ENCODE measurements at regions not wholly inside any gene's neighbourhood (a gene's known extent, or its start where the extent isn't known, plus 50 kb on each side); places are given as distances from the start of the nearest gene placed in this dataset.

DNA sequence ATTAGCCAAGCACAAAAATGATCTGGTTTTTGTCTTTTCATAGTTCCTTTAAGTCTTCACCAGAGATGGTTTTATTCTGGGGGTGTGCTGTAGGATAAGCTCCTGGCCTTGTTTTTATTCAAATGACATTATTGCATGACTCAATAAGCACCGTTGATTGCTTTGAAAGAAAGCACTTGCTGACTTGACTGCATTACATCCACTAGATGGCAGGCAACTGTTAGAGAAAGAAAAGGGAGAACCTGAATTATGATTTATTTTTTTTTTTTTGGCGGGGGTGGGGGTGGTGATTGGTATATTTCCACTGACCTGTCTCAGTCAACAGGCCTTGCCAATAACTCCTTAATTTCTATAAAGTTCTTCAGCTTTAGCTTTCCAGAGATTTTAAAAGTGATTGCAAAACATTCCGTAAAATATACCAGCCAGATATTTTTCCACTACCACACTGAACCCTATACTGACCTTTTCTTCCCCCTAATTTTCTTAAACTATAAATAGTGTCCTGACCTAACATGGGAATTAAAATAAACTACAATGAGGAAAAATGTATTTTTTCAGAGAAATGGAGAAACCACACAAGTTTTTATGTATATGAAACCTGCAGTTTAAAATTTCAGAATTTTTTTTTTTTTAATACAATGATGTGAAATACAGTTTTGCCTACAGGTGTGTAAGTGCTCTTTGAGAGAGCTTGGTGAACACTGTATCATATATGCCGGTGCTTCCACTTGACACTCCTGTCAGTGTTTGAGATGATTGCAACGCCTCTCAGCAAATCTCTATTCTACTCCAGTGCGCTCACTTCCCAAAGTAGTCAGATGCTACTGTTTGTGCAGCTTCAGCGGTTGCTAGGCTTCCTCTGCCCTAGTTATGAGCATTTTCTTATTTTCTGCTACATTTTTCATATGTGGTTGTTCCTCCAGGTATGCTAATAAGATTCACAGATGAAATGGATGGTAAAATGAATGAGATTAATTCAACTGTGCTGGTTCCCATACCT is 274.3 kb downstream of the CD109 start:
- ChIA-PET CTCF (ENCODE audit: unreplicated experiment) (no interaction called here), POLR2A (interaction anchor here (0.6 kb wide), 1 partner anchor 24 kb away, joined by 3 read pairs; no protein-coding TSS in a partner anchor)
- Histone ChIP-seq H4K20me1 (ENCODE audit: insufficient read depth, low read length) (no peaks in the 10 kb centered on the region), H3K4me3 (ENCODE audit: low read depth, low read length, poor library complexity, severe bottlenecking) (no peak overlapping the region), H3K4me1 (ENCODE audit: insufficient read depth, low read length, poor library complexity, severe bottlenecking) (no peaks in the 10 kb centered on the region), H2AFZ (ENCODE audit: low read length) (no peak overlapping the region), H3K9me2 (ENCODE audit: insufficient read depth, low read length) (no peaks in the 10 kb centered on the region), H3K9me3 (ENCODE audit: low read length) (no peaks in the 10 kb centered on the region), H3K4me2 (ENCODE audit: low read length) (no peak overlapping the region), H3K36me3 (ENCODE audit: insufficient read depth, low read length) (no peaks in the 10 kb centered on the region), H3K79me2 (ENCODE audit: insufficient read depth, low read depth, low read length) (no peaks in the 10 kb centered on the region), H3K27ac (ENCODE audit: low read depth, low read length, poor library complexity, severe bottlenecking) (no peak overlapping the region)
- no TSS peak for BruUV-seq (replicated peaks)
- DNase-seq (ENCODE audit: low spot score), result peak; percentile 45
- intact Hi-C loops (cut with micrococcal nuclease; ENCODE audit: unreplicated experiment), result loop anchor here (5.0 kb wide), 1 partner anchor 1237 kb away; the partner anchor contains the start of gene COL12A1
- no peak for TF ChIP-seq EZH2phosphoT487 (IDR thresholded peaks at IDR 0.05; ENCODE audit: borderline replicate concordance, low read depth, low read length)
- TF ChIP-seq, protein P1, sequence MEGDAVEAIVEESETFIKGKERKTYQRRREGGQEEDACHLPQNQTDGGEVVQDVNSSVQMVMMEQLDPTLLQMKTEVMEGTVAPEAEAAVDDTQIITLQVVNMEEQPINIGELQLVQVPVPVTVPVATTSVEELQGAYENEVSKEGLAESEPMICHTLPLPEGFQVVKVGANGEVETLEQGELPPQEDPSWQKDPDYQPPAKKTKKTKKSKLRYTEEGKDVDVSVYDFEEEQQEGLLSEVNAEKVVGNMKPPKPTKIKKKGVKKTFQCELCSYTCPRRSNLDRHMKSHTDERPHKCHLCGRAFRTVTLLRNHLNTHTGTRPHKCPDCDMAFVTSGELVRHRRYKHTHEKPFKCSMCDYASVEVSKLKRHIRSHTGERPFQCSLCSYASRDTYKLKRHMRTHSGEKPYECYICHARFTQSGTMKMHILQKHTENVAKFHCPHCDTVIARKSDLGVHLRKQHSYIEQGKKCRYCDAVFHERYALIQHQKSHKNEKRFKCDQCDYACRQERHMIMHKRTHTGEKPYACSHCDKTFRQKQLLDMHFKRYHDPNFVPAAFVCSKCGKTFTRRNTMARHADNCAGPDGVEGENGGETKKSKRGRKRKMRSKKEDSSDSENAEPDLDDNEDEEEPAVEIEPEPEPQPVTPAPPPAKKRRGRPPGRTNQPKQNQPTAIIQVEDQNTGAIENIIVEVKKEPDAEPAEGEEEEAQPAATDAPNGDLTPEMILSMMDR (conservative IDR thresholded peaks at IDR 0.05; ENCODE audit: low read length), result peak; percentile 80

DNA sequence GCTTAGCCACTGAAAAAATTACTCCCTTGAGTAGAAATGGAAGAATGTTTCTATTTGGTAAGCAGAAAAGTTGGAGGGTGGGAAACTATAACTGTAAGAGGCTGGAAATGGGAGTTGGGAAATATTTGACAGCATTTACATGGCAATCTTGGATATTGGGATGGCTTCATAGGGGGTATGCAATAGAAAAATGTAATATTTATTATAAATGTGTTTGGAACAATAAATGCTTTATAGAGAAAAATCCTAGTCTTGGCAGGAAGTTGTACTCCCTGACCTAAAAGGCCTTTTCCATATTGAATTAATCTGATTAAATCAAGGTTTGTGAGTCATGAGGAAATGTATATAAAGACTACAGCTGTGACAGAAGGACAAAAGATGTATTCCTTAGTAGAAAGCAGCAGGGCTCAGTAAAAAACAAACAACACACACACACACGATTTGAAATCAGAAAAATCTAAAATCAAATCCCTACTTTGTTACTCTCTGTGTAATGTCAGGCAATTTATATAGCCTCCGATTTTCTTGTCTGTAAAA is 272.3 kb downstream of the CD109 start:
- no peaks in the 10 kb centered on the region for H3K36me3 ChIP-seq (ENCODE audit: insufficient read depth, low read length)
- H3K9me2 ChIP-seq (ENCODE audit: insufficient read depth, low read length), result no peaks in the 10 kb centered on the region
- TF ChIP-seq, protein P1 (conservative IDR thresholded peaks at IDR 0.05; ENCODE audit: low read length), result no peak
- TF ChIP-seq EZH2phosphoT487 (IDR thresholded peaks at IDR 0.05; ENCODE audit: borderline replicate concordance, low read depth, low read length), result no peak
- H3K27ac ChIP-seq (ENCODE audit: low read depth, low read length, poor library complexity, severe bottlenecking), result no peak overlapping the region
- no peaks in the 10 kb centered on the region for H4K20me1 ChIP-seq (ENCODE audit: insufficient read depth, low read length)
- H3K4me2 ChIP-seq (ENCODE audit: low read length), result no peak overlapping the region
- H2AFZ ChIP-seq (ENCODE audit: low read length), result no peak overlapping the region
- DNase-seq (ENCODE audit: low spot score), result no peak
- intact Hi-C loops (cut with micrococcal nuclease; ENCODE audit: unreplicated experiment), result loop anchor here (5.0 kb wide), 1 partner anchor 1239 kb away; the partner anchor contains the start of gene COL12A1
- CTCF ChIA-PET (ENCODE audit: unreplicated experiment), result no interaction called here
- H3K4me1 ChIP-seq (ENCODE audit: insufficient read depth, low read length, poor library complexity, severe bottlenecking), result no peaks in the 10 kb centered on the region
- H3K4me3 ChIP-seq (ENCODE audit: low read depth, low read length, poor library complexity, severe bottlenecking), result no peak overlapping the region
- no peaks in the 10 kb centered on the region for H3K9me3 ChIP-seq (ENCODE audit: low read length)
- no peaks in the 10 kb centered on the region for H3K79me2 ChIP-seq (ENCODE audit: insufficient read depth, low read depth, low read length)
- POLR2A ChIA-PET, result no interaction called here
- no TSS peak for BruUV-seq (replicated peaks)
